Stimulated activated CD4-positive, alpha-beta T cell treated with anti-CD3 and anti-CD28 coated beads, Interleukin-1b, Interleukin-23, amount 100 ng/mL, for 24 hours (primary cell): ENCODE measurements at regions not wholly inside any gene's neighbourhood (a gene's known extent, or its start where the extent isn't known, plus 50 kb on each side); places are given as distances from the start of the nearest gene placed in this dataset.

Source experiments
- DNase-seq, 4 experiments: peaks; one replicate each; pipeline ENCODE4 v3.0.0-alpha.2; 2020; ENCODE audit warnings: low read depth in 4 of 4, low spot score in 1 of 4

DNA sequence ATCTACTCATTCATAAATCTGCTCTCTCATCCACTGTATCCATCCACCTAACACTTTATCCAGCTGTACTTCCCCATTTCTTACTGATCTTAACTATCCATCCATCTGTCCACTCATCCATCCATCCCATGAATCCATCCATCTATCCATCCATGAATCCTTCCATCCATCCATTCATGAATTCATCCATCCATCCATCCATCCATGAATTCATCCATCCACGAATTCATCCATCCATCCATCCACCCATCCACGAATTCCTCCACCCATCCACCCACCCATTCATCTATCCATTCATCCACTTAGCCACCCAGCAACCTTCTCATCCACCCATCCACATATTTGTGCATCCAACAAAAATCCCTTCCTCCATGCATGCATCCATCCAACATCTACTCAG lies 128.6 kb upstream of the MYL2 start:
- DNase-seq: no peak

DNA sequence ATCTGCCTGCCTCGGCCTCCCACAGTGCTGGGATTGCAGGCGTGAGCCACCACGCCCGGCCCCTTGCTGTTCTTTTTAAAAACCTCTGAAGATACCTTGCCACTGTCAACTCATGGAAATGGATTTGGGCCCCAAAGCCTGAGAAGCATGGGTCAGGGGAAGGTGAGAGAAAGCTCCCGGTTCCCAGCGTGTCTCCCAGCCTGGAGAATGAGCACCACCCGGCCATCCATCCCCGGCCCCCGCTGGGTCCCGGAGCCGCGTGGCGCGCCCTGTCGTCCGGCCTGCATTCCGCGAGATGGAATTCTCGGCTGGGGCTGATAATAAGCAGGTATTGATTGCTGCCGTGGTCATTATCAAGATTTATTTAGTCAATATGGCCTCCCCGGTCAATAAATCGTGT lies 126.5 kb upstream of the MYL2 start:
- DNase-seq: no peak

DNA sequence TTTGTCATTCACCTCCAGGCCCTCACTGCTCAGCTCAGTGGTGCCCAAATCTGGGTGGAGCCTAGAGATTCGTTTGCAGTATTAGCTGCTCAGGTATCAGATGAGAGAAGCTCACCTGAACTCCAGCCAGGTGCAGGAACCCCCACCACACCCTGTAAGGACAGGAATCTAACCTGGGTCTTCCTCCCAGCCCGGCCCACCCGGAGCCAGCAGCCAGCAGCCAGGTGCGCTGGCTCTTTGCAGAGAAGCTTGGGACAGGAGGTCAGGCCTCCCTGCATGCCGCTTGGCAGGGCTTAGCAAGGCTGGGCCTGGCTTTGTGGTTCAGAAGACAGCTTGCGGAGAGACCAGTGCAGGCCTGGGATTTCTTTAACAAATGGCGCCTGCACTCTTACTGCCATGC lies 125.6 kb upstream of the MYL2 start:
- no peak for DNase-seq

DNA sequence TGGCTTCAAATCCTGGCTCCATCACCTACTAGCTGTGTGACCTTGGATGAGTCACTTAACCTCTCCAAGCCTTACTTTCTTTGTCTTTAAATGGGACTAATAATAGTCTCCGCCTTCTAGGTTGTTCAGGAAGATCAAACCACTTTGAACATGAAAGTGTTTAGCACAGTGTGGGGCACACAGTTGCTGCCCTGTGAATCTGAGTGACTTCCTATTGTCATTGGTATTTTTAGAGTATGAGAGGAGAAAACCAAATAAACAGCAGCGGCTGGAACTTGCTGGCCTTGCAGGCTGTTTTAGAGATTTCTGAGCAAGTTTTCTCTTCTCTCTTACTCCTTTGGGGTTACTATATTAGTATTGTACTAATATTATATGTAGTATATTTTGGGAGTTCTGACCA lies 120.7 kb upstream of the MYL2 start:
- no peak for DNase-seq

DNA sequence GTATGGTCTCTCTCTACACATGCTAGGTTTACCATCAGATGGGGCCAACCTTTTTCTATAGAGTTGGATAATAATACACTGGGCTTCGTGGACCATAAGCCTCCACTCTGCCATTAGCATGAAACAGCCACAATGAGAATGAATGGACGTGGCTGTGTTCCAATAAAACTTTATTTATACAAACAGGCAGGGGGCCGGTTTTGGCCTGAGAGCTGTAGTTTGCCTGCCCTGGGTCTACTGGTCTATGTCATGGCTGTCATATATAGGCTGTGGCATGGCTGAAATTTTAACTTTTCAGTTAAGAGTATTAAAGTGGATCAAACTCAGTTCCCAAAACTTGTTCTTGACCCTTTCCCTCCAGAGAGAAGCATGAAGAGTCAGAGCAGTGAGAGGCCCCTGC lies 120.3 kb upstream of the MYL2 start:
- DNase-seq: no peak

DNA sequence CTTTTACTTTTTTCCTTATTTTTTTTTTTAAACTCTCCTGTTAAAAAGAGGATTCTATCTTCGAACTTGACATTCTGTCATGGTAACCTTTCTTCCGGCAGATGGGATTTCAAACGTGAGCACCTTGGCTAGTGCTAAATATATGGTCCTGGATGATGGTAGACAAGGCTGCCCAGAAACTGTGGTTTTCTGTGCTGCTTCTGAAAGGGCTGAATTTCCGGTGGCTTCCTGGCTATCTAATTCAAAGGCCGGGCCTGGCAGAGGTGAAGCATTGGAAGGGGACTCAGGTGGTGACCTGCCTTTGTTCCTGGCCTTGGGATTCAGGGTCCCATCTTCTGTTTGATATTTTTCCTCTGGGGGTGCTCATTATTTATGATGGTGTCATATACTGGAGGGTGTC lies 118.6 kb upstream of the MYL2 start:
- no peak for DNase-seq

DNA sequence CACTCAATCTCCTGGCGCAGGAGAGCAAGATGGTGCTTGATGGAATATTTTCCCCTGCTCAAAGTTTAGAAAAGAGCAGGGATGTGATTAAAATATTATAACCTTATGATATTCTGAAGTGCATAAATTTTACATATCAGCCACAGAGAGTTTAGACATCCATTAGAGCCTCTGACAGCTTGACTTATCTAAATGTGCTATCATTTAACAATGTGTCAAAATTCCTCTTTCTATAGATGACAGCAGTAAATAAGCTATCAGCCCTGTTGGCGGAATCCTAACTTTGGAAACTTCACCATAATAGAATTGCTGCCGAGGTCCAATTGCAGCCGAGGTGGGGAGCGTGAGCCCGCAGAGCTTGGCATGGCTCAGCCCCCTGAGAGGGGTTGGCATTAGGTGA lies 117.7 kb upstream of the MYL2 start:
- DNase-seq: no peak

DNA sequence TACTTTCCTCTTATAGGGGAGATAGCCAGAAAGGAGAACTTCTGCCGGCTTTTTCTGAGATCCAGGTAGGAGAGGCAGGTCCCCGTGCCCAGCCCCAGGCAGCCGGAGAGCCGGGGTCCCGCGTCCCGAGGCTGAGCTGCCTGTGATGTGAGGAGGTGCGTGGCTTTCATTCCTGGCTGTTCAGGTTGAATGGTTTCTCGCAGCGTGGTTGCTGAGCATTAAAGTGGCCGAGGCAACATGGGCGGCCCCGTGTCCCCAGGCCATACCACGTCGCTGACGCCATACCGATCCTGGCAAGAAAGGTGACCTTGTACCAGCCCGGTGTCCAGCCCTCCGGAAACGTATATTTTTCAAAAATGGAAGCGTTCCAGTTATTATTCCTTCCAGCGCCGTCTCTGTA lies 116.7 kb upstream of the MYL2 start:
- no peak for DNase-seq

DNA sequence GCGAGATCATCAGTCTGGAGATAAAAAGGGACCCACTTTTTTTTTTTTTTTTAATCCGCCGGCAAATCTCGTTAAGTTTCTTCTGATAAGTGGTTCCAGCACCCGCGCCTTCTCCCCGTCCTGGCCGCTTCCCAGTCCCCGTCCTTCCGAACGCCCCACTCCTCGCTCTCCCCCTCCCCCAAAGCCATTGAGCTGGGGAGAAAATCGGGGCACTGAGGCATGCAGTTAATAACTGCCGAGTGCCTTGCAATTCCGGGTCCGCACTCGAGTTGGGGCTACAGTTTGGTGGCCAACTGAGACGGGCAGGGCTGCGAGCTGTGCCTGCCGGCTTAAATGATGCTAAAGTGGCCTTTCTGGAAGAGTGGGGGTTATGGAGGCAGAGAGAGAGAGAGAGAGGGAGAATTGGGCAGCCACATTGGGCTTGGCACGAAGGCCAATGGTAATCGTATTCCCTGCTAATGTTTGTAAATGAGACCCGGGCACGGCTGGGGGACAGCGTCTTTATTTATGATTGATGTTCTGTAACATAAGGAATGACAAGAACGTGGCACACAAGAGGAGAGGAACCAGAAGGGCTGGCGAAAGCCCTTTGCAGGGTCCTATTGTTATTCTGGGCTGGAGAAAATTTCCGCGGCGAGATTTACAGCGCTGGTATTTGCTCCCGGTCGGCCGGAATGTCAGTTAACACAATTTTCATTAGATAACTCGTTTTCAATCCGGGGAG lies 115.4 kb upstream of the MYL2 start:
- no peak for DNase-seq

DNA sequence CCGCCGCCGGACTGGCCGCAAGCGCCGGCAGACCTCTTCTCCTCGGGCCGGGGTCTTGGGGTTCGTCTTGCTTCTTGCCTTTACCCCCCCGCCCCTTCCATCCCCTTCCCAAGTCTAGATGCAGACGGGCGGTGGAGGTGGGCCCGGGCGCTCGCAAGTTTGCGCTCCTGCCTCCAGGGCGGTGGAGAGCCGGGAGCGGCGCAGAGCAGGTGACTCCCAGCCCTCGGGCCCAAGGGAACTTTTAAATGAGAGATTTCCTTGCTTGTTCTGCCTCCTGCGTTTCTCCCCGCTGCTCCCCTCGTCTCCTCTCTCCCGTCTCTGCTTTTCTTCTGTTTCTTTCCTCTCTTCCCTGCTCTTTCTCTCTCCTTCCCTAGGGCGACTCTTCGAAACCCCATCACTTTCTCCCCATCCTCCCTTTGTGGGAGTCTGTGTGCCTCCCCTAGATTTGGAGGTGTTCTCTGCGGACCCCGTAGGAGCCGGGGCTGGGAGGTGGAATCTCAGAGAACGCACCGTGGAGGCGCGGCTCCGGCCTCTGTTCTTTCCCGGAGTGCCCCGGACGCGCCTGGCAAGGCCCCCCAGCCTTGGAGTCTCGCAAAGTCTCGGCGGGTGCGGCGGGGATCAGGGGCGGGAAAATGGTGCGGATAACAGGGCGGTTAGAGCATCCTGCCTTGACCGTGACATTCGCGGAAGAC lies 114.7 kb upstream of the MYL2 start:
- no peak for DNase-seq

DNA sequence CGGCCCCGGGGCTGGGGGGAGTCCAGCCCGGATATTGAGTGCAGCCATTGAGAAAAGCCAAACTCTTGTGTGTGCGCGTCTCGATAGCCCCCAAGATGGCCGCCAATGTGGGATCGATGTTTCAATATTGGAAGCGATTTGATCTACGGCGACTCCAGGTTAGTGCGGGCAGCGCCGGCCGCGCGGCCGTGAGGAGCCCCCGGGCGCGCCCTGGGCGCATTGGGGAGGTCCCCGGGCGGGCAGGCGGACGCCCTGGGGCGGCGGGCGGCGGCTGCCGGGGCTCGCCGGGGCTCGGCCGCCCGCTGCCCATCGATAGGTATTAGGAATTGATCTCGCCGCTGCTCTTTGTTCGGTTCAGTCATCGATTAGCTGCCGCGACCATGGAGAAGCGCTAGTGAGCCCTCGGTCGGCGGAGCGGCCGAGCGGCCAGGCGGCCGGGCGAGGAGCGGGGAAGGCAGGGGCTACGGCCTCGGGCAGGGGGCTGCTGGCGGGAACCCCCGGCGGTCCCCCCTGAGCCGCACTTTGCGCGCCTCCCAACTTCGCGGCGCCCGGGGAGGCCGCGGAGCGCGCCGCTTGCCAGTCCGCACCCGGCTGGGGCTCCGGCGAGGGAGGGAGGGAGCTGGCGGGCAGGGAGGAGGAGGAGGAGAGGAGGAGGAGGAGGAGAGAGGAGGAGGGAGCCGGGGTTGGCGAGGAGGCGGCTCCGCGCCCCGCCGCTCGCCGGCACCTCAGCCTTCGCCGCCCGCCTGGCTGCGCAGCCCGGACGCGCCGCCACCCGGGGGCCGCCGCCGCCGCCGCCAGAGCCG lies 113.9 kb upstream of the MYL2 start, which contains the start of gene CUX2:
TSS of gene CUX2 (plus strand) at position 83 of the 803 bp plus-strand sequence.
- DNase-seq: no peak

DNA sequence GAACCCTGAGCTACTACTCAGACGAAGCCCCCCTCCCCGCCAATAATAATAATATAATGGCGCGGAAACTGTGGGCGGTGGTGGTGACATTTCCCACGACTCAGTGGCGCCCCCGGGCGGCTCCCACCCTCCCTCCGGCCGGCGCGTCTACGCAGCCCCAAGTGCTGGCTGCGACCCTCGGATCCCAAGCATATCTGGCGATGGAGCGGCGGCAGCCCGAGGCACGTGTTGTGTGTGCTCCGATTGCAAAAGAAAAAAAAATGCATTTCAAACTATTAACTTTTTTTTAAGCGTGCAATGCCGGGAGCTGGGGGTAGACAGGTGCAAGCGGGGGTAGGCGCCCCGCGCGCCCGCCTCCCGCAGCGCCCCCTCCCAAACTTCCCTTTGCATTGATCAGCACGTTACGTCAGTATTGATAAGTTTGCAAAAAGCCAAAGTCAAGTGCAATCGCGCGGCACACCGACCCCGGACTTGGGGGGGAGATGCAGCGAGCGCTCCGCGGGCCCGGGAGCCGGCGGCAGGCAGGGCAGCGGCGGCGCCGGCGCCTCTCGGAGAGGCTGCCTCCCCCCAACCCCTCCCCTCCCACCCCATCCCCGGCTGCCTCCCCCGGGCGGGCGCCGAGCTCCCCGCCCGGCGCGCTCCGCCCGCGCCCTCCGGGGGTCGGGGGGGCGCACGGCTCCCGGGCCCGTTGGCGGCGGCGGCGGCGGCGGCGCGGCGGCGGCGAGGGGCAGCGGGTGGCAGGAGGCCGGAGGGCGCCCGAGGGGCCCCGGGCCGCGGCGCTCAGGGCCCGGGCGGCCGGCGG lies 113.1 kb upstream of the MYL2 start:
- no peak for DNase-seq

DNA sequence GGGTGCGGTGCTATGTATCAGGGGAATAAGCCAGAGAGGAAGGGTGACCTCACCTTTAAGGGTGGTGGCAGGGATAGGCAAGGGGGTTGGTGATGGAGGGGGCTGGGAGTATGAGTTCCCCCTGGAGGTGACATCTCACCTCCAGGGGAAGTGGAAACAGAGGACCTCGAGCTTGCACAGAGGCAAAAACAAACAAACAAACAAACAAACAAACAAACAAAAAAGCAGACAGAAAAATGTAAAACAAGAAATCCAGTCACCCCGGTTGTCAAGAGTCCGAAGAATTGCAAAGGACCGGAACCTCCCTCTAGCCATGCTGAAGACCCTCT lies 112.2 kb upstream of the MYL2 start:
- no peak for DNase-seq

DNA sequence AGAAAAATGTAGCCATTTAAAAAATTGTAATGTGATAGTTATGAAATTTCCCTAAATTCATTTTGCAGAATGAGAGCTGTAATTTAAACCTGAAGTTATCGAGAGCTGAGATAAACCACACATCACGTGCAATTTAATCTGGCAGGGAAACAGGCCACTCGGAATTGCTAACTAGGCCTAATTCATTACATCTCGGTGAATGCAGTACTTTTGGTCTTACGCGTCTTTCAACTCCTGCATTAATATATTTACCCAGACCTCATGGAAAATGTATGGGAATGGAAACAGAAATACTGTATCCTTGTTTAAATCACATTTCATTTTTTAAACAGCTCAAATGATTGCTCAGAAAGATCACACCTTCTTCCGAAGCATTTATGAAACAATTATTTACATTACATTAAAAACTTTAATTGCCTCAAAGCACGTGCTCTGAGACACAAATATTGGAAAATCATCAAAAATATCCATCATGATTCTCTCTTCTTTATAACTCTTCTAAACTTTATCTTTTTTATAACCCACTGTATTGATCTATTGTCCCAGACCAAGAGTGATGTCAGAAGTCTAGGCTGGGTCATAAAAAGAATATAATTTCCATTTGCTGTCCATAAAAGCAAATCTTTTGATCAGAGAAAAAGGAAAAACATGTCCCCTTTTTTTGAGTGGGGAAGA lies 111.7 kb upstream of the MYL2 start:
- DNase-seq: no peak

DNA sequence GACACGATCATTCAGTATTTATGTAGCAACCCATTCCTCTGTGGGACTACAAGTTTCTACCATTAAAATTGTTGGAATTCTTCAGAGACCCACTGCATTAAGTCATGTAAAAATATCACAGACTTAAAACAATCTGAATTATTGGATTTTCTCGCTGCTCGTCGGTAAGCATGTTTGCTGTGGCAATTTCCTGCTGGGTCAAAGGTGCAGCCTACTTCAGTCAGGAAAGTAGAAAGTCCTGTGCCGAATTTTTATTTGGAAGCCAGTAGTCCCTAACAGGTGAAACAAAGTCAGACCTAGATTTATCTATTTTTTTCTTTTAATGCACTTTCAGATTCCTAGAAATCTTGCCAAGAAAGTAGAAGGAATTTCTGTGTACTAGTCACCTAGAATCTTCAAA lies 110.4 kb upstream of the MYL2 start:
- DNase-seq: no peak

DNA sequence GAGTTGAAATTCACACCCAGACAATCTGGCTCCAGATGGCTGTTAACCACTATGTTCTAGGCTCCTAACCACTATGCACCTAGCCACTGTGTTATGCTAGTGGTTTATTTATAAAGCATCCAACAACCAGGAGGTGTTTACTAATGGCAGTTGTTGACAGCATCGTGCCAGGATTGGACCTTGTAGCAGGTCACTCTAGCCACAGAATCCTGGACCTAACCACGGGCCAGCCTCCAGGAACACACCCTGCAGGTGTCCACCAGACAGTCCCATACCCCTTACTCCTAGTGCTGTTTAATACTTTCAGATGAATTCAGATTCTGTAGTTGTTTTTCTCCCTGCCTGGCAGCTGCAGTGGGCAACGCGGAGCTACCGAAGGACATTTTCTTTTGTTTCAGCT lies 109.4 kb upstream of the MYL2 start:
- no peak for DNase-seq

DNA sequence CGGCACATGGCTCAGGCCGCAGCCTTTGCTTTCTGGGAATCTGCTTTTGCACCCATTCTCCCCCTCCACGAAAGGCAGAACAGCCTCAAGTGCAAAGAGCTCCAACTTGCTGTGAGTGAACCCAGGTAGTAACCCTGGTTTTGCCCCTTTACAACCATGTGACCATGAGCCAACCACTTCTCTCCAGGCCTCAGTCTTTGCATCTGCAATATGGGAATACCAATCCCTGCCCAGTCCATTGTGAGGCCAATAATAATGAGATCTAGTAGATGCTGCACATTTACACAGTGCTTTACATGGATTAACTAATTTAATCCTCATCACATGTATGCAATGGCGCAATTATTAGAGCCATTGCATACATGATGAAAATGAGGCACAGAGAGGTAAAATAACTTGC lies 108.9 kb upstream of the MYL2 start:
- DNase-seq: no peak

DNA sequence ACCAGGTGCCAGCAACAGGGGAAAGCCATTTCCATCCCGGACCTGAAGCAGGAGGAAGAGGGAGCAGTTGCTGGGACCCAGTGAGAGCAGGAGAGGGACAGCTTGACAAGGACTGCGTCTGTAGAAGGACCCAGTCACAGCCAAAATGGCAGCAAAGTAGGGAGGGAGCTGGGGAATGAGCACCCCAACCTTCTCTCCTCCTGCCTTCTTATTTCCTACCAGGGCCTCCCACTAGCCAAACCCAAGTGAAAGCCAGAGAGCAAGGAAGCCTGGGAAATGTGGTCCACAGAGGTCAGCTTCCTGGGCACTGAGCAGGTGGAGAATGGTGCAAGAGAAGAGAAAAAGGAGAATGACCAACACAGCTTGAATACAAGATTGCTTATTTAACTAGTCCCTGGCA lies 108.5 kb upstream of the MYL2 start:
- DNase-seq: no peak

DNA sequence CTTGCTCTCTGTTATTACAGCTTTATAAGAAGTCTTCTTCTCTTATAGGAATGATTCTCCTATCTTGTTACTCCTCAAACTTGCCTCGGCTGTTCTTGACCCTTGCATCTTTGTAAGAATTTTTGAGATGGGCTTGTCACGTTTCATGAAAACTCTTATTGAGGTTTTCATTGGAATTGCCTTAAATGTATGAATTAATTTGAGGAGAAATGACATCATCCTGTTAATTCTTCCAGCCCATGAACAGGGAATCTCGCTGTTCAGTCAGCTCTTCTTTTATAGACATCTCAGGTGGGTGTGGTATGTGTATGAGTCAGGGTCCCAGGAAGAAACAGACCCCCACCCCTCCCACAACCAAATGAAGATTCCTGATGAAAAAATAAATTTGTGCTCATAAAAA lies 107.1 kb upstream of the MYL2 start:
- no peak for DNase-seq

DNA sequence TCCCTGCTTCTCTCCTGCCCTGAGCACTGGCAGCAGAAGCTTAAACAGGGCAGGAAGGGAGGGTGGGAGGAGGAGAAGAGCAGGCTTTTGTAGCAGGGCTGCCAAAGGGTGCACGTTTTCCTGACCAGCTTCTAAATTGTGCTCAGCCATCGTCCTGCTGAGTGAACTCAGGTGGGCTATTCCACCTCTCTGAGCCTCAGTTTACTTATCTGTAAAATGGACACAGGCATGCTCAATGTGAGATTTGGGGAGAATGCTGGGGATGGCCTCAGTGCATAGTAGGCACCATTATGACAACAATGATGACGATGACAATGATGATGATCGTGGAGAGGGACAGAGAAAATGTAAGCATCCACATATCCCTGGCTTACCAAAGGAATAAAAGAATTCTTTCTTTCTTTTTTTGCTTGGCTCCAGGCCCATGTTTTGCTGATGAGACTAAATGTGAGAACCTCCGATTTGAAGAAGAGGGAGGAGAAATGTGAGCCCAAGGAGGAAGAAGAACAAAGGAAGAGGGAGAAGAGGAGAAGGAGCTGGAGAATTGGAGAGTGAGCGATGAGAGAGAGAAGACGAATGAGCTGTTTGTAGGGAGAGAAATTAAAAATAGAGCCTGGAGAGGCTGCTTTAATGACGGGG lies 105.5 kb upstream of the MYL2 start:
- no peak for DNase-seq

DNA sequence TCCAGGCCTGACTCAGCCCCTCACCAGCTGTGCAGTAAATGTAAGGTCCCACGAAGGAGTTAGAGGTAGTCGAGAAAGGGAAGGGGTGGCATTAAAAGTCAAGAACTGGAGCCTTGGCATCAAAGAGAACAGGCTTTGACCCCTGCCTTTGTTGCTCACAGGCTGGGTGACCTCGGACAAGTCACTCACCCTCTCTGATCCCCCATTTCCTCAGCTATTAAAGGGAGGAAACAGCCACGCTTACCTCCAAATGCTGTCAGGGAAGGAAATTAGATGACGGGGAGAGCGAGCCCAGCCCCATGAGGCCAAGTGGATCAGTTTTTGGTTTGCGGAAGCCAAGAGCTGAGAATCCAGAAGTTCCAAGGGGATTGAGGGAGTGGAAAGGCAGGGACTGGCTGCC lies 104.9 kb upstream of the MYL2 start:
- no peak for DNase-seq
